Fibroblast of peridontal ligament (primary cell): ENCODE measurements at regions not wholly inside any gene's neighbourhood (a gene's known extent, or its start where the extent isn't known, plus 50 kb on each side); places are given as distances from the start of the nearest gene placed in this dataset.
A peak's percentile ranks its signal among the peaks of the same experiment; 100 is the strongest.
"Not testable (repeated sequence)": the region's sequence is repeated elsewhere in the genome, so short reads cannot be mapped to it uniquely, and the experiment has no call there.

Experiments
- DNase-seq: peaks from one replicate; pipeline ENCODE4 v3.0.0-alpha.2; 2010; ENCODE audit errors: extremely low read depth

GRCh38 chr5:92704590-92704989 is 876.4 kb downstream of the NR2F1-AS1 start:
- peak; percentile 40 for DNase-seq

GRCh38 chr5:92703976-92704375 is 877.0 kb downstream of the NR2F1-AS1 start:
- peak; percentile 43 for DNase-seq

- DNase-seq = no peak
Measured at GRCh38 chr5:92695123-92696003, 885.7 kb downstream of the NR2F1-AS1 start.

GRCh38 chr5:92694067-92694466 is 887.0 kb downstream of the NR2F1-AS1 start:
- DNase-seq = peak; percentile 52

DNA sequence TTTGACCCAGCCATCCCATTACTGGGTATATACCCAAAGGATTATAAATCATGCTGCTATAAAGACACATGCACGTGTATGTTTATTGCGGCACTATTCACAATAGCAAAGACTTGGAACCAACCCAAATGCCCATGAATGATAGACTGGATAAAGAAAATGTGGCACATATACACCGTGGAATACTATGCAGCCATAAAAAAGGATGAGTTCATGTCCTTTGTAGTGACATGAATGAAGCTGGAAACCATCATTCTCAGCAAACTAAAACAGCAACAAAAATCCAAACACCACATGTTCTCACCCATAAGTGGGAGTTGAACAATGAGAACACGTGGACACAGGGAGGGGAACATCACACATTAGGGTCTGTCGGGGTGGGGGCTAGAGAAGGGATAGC is 889.1 kb downstream of the NR2F1-AS1 start:
- not testable (repeated sequence) for DNase-seq

DNA sequence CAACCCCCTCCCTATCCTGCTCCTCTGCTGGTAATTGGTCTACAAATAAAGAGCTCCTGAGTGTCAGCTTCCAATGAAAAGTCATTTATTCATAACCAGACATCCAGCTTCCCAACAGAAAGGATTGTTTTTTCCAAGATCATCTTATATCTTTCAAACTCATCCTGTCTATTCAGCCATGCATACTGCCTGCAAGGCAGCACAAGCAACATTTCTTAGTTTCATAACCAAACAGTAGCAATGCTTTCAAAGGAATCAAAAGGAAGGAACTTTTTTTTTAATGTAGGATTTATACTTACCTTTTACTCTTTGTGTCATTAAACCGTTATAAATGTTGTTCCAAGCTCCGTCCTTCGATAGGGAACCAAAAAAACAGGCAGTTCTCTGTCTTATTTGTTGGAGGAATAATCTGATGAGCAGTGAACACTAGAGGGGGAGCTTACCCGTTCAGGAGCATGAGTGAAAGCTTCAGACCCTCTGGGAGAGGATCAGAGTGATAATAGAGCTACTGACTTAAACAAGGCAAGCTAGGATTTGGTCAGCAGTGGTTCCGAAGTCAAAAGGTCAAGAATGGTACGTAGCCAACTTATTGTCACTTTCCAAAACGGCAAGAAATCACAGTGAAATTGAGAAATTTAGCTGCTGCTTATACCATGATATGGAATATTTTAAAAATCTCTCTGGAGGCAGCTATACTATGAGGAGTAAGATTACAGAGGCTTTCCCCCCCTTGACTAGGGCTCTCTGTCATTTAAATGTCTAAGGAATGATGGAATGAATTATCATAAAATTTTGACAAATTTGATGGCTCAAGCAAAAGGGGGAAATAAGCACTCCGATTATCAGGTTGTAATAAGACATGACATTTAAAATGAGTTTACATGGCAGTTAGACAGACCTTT is 892.9 kb downstream of the NR2F1-AS1 start:
- DNase-seq = peak; percentile 80

GRCh38 chr5:92678640-92679039 is 902.4 kb downstream of the NR2F1-AS1 start:
- peak; percentile 31 for DNase-seq

DNA sequence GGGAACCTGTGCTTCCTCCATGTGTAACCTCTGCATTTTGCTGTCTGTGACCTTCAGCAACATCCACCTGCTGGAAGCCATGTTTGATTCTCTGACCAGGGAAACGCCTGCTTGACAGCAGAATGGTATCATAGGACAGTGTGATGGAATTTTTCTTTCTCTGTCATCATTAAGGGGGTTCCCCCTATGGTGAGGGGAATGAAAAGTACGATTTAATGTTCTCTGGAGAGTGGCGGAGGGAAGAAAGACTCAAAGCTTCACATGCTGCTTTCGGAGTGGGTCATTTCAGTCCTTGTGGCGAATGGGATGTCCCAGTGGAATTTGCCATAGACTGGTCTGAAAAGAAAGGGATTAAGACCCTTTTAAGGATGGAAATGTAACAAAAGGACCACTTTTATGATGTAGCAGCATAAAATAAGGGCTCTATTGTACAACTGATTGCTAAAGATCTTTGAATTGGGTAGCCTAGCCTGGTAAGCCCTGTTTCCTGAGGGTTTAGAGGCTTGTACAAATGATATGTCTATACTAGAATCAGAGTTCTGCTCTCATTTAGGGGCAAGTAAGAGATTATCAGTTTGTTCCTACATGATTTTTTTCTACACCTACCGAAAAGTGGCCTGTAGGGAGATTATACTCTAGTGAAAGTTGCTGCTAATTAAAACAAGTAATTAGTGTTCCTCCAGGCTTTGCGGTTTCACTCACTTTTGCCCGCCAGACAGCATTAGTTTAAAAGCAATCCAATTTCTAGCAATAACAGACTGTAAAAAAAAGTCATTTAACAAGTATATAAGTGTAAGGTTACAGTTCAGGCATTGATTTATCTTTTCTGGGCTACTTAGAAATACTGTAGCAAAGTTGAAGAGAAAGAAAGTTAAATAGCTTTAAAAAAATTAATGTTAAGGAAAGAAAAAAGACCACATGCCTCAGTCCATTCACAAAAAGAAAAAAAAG is 904.5 kb downstream of the NR2F1-AS1 start:
- no peak for DNase-seq

DNA sequence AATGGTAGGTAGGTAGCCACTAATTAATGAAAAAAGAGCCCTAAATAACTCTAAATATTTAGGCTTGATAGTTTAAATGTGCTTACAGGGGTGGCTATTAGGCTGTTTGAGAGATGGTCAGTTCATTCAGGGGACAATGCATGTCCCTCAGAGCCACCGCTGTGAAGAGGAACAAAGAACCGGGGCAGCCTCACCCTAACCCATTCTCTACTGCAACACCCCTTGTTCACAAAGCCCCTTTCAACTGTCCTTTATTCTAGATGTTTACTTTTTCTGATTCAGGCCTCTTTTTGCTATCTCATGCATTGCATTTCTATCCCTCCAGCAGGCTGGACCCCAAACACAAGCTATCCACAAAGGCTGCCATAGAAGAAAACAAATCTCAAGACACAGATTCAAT is 906.7 kb downstream of the NR2F1-AS1 start:
- DNase-seq = no peak

DNA sequence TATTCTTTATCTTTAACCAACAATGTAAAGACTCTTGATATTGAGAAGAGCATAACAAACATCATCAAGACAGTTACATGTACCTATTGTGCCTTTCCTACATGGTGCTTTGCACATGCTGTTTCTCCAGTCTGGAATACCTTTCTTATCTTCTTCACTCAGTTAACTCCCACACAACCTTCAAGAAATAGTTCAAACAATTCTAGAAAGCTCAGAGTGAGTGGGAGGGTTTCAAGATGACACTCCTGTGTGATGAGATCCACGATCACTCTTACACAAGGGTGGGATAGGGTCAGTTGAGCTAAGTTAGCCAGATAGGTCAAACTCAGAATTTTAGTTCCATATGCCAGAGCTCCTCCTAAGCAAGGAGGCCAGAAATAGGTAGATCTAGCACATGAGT is 915.5 kb downstream of the NR2F1-AS1 start:
- no peak for DNase-seq

DNA sequence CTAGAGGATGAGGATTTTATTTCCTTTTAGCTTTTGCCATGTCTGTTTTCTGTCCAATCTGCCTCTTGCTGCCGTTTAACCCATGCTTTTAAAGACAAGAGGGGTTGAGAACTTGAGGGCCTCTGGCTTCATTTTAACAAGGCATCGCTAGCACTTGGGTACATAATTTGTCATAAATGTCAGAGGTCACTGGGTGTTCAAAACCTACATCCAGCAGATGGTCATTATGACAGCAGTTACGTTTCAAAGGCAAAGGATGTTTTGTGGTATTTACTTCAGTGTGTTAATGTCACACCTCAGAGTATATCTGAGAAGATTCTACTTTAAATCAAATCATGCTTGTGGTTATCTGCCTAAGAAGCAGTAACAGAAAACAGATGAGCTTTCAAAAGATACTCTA is 918.3 kb downstream of the NR2F1-AS1 start:
- peak; percentile 18 for DNase-seq

DNA sequence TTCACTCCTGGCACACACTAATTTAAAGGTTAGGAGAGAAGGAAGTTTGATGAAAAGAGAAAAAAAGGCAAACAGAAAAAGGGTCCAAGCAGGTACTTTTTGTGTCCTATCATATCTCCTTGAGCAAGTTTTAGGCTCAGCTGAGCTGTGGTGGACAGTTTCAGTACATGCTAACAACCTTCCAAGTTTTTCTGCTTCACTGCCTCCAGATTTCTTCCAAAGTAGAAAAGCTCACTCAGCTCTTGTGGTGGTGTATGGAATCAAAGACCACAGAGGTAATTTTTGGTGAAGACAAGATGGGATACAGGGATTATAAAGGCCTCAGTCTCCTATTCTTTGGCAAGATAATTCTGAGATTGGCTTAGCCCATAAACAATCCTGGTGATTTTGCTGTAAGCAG is 921.8 kb downstream of the NR2F1-AS1 start:
- DNase-seq = peak; percentile 8

GRCh38 chr5:92654601-92655000 is 926.4 kb downstream of the NR2F1-AS1 start:
- DNase-seq = not testable (repeated sequence)

DNA sequence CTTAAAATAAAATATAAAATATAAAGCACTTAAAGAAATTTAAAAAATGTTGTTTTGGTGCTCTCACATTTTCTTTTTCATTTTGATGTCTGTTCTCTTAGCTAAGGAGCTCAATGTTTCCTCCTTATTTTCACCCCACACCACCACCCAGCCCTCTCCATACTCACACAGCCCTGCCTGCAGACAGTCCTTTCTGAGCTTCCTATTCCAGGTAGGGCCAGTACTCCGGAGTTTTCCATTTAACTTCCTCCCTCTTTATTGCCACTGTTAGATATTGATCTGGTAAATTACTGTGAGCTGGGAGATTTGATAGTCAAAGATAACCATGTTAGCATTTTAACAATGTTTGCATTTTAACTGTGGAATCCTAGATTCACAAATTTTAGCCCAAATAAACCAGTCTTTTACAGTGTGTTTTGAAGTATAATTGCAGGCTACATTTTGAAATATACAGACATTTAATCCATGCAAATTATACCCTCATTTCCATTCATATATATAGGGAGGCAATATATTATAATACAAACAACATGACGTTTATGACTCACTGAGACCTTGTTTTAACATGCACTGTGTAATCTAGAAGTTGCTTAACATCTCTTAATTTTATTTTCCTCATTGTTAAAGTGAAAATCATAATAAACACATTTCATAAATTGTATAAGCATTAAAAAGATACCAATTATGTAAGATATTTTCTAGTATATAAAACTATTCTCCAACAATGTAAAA is 927.1 kb downstream of the NR2F1-AS1 start:
- DNase-seq = no peak

DNA sequence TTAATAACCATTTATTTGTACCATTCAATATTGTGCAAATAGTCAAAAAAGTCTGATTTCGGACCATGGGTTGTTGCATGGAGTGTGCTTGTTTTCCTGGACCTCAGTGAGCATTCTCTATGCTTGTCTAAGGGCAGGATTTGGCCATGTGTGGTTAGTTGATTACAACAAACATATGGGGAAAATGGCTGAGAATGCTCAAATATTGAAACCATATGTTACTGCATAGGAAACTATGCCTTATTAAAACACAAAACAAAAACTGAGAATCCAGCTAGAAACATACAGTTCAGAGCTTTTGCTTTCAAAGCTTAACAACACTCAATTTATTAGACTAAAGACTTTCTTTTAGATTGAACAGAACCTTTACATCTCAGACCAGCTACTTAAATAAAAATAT is 928.3 kb downstream of the NR2F1-AS1 start:
- peak; percentile 91 for DNase-seq

- DNase-seq = no peak
Measured at GRCh38 chr5:92644266-92644886, 936.6 kb downstream of the NR2F1-AS1 start.

DNA sequence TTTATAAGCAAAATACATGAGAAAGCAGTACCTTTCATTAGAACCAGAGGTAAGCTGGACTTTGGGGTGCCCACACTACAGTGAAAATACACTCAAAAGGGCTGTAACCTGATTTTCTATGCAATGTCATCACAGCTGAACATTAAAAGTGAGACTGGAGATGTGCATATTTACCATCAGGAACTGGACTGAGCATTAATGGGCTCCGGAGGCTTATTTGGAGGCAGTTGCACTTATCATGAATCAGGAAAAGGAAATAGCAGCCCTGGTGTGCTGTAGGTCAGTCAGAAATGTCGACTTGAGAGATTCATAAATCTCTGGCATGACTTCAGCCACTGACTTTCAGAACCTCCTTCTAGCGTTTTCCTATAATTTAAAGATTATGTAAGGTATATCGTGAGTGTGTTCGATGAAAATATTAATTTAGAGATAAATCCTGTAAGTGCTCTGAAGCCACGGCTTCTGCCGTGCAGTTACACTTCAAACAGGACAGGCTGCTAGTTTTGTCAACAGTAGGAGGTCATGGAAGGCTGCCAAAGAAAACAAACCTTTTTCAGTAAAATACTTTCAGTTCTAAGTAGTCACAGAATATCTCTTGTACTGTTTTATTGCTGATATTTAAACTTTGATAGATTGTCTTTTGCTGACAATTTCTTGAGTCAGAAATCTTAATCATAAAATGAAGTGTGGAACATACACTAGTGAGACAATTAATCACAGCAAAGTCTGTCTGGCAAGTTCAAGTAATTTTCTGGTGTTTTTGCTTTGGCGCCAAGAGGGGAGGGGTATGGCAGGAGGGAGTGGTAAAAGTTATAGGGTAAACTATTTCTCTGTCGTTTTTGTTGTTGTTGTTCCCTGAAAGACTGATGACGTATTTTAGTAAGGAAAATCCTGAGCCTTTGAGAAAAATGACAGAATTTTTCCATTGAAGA is 939.7 kb downstream of the NR2F1-AS1 start:
- peak; percentile 72 for DNase-seq

DNA sequence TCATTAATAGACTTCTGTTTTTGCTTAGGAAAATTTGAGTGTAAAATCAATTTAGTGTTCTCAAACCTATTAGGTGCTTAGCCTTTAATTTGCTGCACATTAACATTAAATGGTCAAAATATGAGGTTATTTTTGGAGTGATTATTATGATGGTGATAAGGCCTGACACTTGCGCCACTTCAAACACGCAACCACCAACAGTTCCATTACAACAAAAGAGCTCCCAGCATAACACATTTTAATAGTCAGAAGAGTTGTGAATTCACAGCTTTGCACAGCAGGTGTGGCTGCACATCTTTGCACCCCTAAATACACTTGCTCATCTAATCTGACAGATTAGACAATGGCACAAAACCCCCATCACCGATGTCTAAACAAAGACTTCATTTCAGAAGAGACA is 940.7 kb downstream of the NR2F1-AS1 start:
- DNase-seq = no peak

DNA sequence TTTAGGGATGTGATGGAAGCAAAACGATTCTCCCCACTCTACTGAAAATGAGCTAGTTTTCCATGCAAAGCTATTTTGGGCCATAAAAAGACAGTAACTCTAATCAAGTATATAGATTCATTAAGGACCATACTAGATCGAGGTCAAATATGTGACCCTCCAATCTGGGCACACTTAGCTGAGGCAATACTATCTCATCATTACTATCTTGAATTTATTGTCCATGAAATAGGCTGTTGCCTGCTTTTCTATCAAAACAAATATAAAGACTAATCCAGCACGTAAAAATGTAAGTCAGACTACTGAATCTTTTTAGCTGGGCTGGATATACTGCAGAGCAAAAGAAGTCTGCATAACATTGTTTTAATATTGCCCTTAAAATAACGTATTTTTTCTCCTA is 943.1 kb downstream of the NR2F1-AS1 start:
- DNase-seq = no peak
